HG02884 (cell line): ENCODE measurements at regions not wholly inside any gene's neighbourhood (a gene's known extent, or its start where the extent isn't known, plus 50 kb on each side); places are given as distances from the start of the nearest gene placed in this dataset.

Source experiments
- ATAC-seq: cut with Tn5 transposase; IDR thresholded peaks from one replicate; pipeline ENCODE4 v1.9.1; 2021; ENCODE audit warnings: mild to moderate bottlenecking, moderate library complexity; ENCODE audit not compliant: unreplicated experiment

GRCh38 chr16:50884066-50884860 lies 142.4 kb downstream of the CYLD start:
- no peak for ATAC-seq

GRCh38 chr16:50881956-50882355 lies 140.1 kb downstream of the CYLD start:
- ATAC-seq, result no peak

GRCh38 chr16:50881331-50881830 lies 139.5 kb downstream of the CYLD start:
- no peak for ATAC-seq

- no peak for ATAC-seq
Measured at GRCh38 chr16:50880926-50881325, 139.0 kb downstream of the CYLD start.

- ATAC-seq, result no peak
Measured at GRCh38 chr16:50879873-50880695, 138.2 kb downstream of the CYLD start.

GRCh38 chr16:50878966-50879615 lies 137.2 kb downstream of the CYLD start:
- ATAC-seq, result no peak

GRCh38 chr16:50878536-50878935 lies 136.7 kb downstream of the CYLD start:
- ATAC-seq, result no peak

GRCh38 chr16:50876263-50876662 lies 134.4 kb downstream of the CYLD start:
- no peak for ATAC-seq

- no peak for ATAC-seq
Measured at GRCh38 chr16:50868577-50868976, 126.7 kb downstream of the CYLD start.

- no peak for ATAC-seq
Measured at GRCh38 chr16:50866806-50867205, 124.9 kb downstream of the CYLD start.

- ATAC-seq, result no peak
Measured at GRCh38 chr16:50864386-50864785, 122.5 kb downstream of the CYLD start.

GRCh38 chr16:50863644-50864144 lies 121.8 kb downstream of the CYLD start:
- ATAC-seq, result no peak

GRCh38 chr16:50862818-50863643 lies 121.1 kb downstream of the CYLD start:
- ATAC-seq, result no peak

- no peak for ATAC-seq
Measured at GRCh38 chr16:50861970-50862411, 120.1 kb downstream of the CYLD start.

GRCh38 chr16:50861451-50861850 lies 119.6 kb downstream of the CYLD start:
- ATAC-seq, result no peak

GRCh38 chr16:50859628-50860360 lies 117.9 kb downstream of the CYLD start:
- ATAC-seq, result no peak

GRCh38 chr16:50858877-50859627 lies 117.2 kb downstream of the CYLD start:
- no peak for ATAC-seq

GRCh38 chr16:50858376-50858775 lies 116.5 kb downstream of the CYLD start:
- ATAC-seq, result no peak

GRCh38 chr16:50857881-50858280 lies 116.0 kb downstream of the CYLD start:
- no peak for ATAC-seq
